HG03342 (cell line): ENCODE measurements at regions not wholly inside any gene's neighbourhood (a gene's known extent, or its start where the extent isn't known, plus 50 kb on each side); places are given as distances from the start of the nearest gene placed in this dataset.
"Not testable (repeated sequence)": the region's sequence is repeated elsewhere in the genome, so short reads cannot be mapped to it uniquely, and the experiment has no call there.

Source experiments
- ATAC-seq: cut with Tn5 transposase; IDR thresholded peaks from one replicate; pipeline ENCODE4 v1.9.1; 2021; ENCODE audit warnings: mild to moderate bottlenecking, moderate library complexity; ENCODE audit not compliant: unreplicated experiment

DNA sequence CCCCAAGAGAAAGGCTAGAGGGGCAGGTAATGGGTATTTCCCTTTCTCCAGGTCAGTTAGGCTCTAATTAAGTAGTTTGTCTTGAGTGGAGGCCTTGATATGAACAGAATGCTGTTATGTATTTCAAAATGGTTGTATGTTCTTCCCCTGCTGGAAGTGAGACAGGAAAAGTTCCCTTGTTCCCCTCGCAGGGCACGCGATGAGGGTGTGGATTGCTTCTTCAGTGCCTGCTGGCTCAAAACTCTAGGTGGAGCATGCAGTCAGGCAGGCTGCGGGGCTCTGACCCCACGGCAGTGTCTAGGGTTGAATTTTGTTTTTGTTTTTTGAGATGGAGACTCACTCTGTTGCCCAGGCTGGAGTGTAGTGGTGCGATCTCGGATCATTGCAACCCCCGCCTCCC lies 110.4 kb upstream of the XIST start:
- no peak for ATAC-seq

DNA sequence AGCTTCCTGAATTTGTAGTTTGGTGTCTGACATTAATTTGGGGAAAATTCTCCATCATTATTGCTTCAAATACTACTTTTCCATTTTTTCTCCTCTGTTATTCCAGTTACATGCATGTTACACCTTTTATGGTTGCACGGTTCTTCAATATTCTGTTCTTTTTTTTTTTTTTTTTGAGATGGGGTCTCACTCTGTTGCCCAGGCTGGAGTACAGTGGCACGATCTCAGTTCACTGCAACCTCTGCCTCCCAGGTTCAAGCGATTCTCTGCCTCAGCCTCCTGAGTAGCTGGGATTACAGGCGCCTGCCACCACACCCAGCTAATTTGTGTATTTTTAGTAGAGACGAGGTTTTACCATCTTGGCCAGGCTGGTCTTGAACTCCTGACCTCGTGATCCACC lies 109.4 kb upstream of the XIST start:
- ATAC-seq: not testable (repeated sequence)

DNA sequence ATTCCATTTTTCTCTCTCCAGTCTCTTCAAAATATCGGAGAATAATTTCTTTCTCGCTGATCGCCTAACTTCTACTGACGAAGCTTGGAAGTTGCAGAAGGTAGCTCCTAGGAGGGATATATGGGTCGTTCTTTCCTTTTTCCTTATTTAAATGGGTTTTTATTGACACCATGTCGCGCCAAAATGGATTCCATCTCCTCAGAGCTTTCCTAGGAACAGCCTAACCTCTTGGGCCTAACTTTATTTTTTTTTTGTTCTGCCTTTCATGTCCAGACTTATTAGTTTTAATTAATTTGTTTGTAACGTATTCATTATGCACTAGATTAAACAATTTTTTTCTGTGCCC lies 92.0 kb upstream of the XIST start:
- ATAC-seq: peak; percentile 11

DNA sequence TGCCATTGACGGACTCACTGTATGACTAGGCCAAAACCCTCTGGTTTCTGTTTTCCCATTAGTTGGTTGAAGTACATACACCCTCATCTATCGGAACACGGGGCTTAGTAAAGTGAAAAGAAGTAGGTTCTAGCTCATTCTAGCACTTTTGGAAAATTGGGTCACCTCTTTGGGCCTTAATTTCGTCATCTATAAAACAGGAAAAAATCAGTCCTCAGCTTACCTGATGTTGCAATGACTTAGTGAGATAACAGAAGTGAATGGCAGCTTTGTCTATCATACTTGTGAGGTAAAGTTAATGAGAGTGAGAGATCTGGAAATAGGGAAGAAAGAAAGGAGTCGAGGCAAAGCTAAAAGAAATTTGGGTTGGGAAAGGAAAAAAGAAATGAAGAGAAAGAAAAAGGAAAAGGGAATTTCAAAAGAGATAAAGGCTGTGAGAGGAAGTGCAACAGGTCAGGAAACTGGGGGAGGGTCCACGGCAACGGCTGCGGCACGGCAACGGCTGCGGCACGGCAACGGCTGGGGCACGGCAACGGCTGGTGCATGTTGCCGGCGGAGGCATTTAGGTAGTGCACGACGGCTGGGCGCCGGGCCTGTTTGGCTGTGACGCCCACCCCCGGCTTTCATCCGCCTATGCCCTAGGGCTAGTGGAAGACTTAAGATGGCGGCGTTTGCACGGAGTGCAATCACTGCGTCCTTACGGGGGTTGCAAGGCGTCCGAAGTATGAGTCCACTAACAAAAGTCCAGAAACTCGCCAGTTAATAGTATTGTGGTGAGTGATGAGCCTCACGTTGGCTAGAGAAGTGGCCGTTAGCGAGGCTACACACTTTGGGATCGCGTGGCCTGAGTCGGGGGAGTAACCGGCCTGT lies 91.4 kb upstream of the XIST start:
- peak; percentile 99 for ATAC-seq

DNA sequence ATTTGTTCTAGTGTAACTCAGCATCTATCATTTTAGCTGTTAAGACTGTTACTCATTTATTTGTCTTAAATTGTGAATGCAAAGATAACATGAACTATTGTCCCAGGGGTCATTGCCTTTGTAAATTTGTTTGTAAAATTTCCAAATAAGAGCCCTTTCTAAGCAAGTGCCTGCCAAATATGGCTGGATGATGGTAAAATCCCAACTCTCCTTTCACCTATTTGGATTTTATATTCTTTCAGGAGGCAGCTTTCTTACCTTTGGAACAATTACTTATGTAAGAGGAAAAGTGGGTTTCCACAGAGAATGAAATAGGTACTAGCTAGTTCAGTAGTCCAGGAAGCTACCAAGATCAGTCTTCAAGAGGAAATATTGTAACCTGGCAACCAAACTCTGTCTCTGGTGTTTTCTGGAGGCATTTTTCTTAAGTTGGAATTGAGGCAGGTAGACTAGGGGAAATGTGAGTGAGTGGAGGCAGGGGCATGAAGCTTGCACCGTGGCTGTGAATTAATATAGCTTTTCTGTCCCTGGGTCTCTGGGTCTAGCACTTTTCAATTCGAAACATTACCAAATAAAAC lies 88.5 kb upstream of the XIST start:
- ATAC-seq: no peak

DNA sequence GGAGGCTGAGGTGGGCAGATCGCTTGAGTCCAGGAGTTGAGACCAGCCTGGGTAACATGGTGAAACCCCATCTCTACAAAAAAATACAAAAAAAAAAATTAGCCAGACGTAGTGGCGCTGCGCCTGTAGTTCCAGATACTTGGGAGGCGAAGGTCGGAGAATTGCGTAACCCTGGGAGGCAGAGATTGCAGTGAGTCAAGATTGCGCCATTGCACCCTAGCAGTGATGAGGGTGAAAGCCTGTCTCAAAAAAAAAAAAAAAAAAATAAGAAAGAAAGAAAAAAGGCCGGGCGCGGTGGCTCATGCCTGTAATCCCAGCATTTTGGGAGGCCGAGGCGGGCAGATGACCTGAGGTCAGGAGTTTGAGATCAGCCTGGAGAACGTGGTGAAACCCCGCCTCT lies 85.3 kb upstream of the XIST start:
- not testable (repeated sequence) for ATAC-seq

DNA sequence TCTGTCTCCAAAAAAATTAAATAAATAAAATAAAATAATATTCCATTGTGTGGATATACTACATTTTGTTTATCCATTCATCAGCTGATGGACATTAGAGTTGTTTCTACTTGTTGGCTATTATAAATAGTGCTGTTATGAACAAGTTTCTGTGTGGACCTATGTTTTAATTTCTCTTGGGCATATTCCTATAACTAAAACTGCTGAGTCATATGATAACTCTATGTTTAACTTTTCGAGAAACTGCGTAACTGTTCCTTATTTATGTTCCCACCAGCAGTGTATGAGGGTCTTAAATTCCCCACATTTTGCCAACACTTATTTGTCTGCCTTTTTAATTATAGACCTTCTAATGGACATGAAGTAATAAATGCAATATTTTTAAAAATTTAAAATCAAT lies 80.0 kb upstream of the XIST start:
- ATAC-seq: no peak

DNA sequence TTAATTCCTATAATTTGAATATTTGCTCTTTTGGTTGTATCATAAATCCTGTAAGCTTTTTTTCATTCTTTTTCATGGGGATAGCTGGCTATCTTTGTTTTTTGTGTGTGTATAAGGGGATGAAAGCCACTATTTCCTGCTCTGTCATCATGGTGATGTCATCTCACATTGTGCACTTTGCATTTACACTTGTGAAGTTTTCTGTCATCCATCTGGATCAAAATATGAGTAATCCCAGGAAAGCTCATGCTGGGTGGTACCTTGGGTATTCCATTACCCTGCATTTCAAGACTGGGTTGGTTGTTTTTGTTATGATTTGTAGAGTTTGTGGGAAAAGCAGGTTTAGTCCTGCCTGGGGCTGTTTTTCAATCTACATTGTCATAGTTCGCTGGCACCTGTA lies 77.8 kb upstream of the XIST start:
- no peak for ATAC-seq

DNA sequence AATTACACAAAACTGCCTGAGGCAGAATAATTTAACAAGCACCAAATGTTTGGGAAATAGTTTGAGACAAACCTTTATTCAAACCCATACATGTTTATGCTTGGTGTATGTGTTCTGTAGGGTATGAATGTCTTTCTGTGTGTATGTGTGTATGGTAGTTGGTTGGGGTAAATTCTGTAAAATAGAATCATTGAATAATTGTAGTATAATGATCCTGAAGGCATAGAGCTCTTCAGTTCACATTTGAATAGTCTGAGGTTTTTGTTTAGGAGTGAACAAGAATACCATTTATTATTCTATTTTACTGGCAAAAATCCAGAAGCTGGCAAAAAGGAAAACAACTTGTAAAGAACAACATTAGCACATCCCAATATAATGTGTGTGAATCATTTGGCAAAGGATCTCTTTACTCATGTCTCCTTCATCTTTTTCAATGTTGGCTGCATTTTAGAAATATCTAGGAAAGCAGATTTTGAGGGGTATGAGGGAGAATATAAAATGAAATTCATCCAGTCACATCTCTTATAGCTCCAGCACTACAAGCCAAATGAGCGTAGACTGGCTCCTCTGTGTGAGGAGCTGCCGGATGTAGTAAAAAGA lies 70.4 kb upstream of the XIST start:
- no peak for ATAC-seq

DNA sequence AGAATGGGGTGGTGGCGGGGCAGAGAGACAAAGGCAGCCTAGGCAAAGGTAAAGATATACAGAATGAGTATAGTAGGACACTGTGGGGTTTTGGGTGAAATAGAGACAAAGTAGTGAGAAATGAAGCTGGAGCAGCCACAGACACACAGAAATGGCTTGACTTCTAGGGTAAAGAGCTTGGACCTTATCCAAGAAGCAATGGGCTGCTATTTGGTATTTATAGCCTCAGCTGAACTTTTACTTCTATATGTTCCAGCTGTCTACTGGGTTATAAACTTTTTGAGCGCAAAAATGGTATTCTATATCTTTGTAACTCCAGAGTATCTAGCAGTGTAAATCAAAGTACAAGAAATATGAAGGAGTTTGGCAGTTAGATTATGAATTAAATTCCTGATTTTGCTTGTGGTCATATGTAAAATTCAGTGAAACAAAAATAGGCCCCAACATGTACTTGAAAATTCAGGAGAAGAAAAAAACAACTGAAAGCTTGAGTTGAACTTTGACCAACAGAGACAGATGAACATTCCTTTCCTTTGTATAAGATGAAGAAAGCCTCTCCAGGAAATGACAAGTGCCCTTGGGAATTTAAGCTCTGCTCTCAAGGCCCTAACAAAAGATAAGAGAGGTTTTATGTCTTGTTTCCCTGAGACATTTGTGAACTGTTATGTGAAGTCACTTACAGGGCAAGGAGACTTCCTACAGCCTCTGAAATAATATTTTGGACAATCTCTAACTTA lies 64.6 kb upstream of the XIST start:
- ATAC-seq: no peak

DNA sequence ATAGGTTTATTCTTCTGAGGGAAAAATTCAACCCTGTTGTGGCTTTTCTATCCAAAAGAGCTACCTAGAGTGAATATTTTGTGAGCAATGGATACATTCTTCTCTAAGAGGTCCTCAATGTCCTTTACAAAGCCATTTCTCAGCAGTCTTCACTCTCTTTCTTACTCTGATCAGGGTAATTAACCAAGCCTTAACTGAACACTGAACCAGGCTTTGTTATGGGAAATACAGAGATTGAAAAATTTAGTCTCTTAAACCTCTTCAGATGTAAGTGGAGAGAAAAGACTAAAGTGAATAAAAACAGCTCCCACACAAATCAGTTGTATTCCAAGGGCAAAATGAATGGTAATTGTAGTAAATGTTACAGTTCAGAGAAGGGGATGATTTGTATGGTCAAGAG lies 64.0 kb upstream of the XIST start:
- no peak for ATAC-seq

DNA sequence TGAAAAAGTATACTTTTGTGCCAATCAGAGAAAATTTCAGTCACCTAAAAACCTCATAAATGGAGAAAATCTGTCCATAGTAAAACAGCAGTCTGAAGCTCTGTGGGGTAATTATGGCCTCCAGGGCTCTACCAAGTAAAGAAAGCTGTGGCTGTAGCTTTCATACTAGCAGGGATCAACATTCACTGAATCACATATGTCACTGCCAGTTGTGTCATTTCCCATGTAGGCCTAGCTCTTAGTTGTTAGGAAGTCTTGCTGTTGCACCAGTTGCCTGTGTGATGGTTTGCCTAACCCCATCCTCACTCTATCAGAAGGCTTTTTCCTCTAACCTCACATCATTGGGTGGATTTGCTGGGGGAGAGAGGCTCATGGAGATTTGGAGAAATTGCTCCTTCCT lies 62.3 kb upstream of the XIST start:
- not testable (repeated sequence) for ATAC-seq

DNA sequence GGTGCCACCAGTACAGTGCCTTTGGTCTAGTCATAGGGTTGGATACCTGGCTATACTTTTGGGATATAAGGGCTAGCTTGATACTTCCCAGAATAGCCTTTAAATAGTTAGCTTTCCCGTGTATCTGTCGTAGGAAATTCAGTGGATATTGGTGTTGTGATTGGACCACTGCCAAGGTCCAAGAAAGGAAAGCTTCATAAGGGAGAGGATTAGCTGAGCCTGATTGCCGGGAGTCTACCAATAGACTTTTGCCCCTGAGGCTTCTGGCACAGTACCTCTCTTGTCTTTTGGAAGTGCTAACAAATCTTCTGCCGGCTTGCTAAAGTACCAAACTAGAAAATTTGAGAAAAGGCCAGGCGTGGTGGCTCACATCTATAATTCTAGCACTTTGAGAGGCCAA lies 61.1 kb upstream of the XIST start:
- ATAC-seq: no peak

DNA sequence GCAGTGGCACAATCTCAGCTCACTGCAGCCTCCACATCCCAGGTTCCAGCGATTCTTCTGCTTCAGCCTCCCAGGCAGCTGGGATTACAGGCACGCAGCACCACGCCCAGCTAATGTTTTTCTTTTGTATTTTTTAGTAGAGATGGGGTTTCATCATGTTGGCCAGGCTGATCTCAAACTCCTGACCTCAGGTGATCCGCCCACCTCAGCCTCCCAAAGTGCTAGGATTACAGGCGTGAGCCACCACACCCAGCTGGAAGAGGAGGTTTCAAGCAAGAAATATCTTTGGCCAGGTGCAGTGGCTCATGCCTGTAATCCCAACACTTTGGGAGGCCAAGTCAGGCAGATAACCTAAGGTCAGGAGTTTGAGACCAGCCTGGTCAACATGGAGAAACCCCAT lies 59.4 kb upstream of the XIST start:
- not testable (repeated sequence) for ATAC-seq

DNA sequence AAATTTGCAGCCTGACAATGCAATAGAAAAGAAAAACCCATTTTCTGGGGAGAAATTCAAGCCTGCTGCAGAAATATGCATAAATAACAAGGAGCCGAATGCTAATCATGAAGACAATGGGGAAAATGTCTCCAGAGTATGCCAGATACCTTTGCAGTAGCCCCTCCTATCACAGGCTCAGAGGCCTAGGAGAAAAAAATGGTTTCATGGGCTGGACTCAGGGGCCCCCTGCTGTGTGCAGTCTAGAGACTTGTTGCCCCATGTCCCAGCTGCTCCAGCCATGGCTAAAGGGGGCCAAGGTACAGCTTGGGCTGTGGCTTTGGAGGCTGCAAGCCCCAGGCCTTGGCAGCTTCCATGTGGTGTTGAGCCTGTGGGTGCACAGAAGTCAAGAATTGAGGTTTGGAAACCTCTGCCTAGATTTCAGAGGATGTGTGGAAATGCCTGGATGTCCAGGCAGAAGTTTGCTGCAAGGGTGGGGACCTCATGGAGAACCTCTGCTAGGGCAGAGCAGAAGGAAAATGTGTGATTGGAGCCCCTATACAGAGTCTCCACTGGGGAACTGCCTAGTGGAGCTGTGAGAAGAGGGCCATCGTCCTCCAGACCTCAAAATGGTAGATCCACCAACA lies 53.3 kb upstream of the XIST start:
- not testable (repeated sequence) for ATAC-seq

DNA sequence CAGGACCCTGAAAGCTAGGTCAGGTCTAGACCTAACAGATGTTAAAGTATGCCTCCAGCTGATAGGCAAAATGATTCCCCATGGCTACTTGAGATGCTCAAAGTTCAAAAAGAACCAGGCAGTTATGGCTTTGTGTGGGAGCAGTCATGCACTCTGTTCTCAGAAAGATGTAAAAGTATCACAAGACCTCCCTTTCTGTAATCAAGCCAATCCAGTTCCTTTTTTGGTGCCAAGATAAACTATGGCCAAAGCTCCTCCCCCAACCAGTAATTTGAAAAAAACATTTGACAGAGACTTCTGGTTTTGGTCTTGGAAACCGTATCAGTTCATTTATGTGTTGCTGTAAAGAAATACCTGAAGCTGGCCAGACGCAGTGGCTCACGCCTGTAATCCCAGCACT lies 51.4 kb upstream of the XIST start:
- ATAC-seq: no peak
